Right lobe of liver (tissue), 4 donors: ENCODE measurements at regions not wholly inside any gene's neighbourhood (a gene's known extent, or its start where the extent isn't known, plus 50 kb on each side); places are given as distances from the start of the nearest gene placed in this dataset.

Experiments
- CTCF ChIP-seq, 4 donors: fragments of 200-600 bp in 3 of 4; fragments of 450-650 bp in 1 of 4; IDR thresholded peaks; one replicate each; pipeline versions ENCODE4 v1.5.1 to v1.8.0; 2016 to 2022; ENCODE audit warnings: antibody characterized with exemption in 4 of 4, mild to moderate bottlenecking in 2 of 4
- POLR2A ChIP-seq: fragments of 450-650 bp; IDR thresholded peaks from one replicate; pipeline ENCODE4 v1.6.1; 2017; ENCODE audit warnings: antibody characterized with exemption, mild to moderate bottlenecking
- donor health status: DM: no; HTN: no; CAD: no.
- donor health status: DM: no; HTN: no; CAD: no.
- donor health status: DM: no; HTN: yes; CAD: no.

- TF ChIP-seq CTCF (IDR thresholded peaks at IDR 0.05): no peak
- no peak for TF ChIP-seq POLR2A
Measured at GRCh38 chr16:64440005-64440404, 681.9 kb downstream of the CDH11 start.
